ENCODE measurements at regions not wholly inside any gene's neighbourhood (a gene's known extent, or its start where the extent isn't known, plus 50 kb on each side); places are given as distances from the start of the nearest gene placed in this dataset.
"Not testable (repeated sequence)": the region's sequence is repeated elsewhere in the genome, so short reads cannot be mapped to it uniquely, and the experiment has no call there.

GRCh38 chr4:159867673-159868072, 764.8 kb downstream of the RAPGEF2 start:
- intact Hi-C loops (cut with DNase I) = no loop called here

GRCh38 chr4:159868936-159869335, 766.1 kb downstream of the RAPGEF2 start:
- DNase-seq (ENCODE audit: low spot score); intact Hi-C loops (cut with DNase I): not testable (repeated sequence)

More at GRCh38 chr4:159867673-159868072, 764.8 kb downstream of the RAPGEF2 start:
- DNase-seq (ENCODE audit: low spot score) = no peak

GRCh38 chr4:159871141-159871540, 768.3 kb downstream of the RAPGEF2 start:
- intact Hi-C loops (cut with DNase I) = no loop called here
- DNase-seq (ENCODE audit: low spot score) = no peak

- intact Hi-C loops (cut with DNase I) = no loop called here
- DNase-seq (ENCODE audit: low spot score) = no peak
Measured at GRCh38 chr4:159881158-159881557, 778.3 kb downstream of the RAPGEF2 start.

GRCh38 chr4:159884989-159885388, 782.1 kb downstream of the RAPGEF2 start:
- DNase-seq (ENCODE audit: low spot score) = no peak
- intact Hi-C loops (cut with DNase I) = no loop called here

GRCh38 chr4:159899596-159899995, 796.7 kb downstream of the RAPGEF2 start:
- intact Hi-C loops (cut with DNase I) = no loop called here
- DNase-seq (ENCODE audit: low spot score) = no peak

GRCh38 chr4:159900562-159900961, 797.7 kb downstream of the RAPGEF2 start:
- DNase-seq (ENCODE audit: low spot score) = no peak
- intact Hi-C loops (cut with DNase I) = no loop called here

- intact Hi-C loops (cut with DNase I) = no loop called here
- no peak for DNase-seq (ENCODE audit: low spot score)
Measured at GRCh38 chr4:159902648-159903047, 799.8 kb downstream of the RAPGEF2 start.

- intact Hi-C loops (cut with DNase I) = no loop called here
Measured at GRCh38 chr4:159904906-159905305, 802.0 kb downstream of the RAPGEF2 start.

GRCh38 chr4:159906051-159906450, 803.2 kb downstream of the RAPGEF2 start:
- intact Hi-C loops (cut with DNase I) = no loop called here

More at GRCh38 chr4:159904906-159905305, 802.0 kb downstream of the RAPGEF2 start:
- no peak for DNase-seq (ENCODE audit: low spot score)

GRCh38 chr4:159906517-159906916, 803.6 kb downstream of the RAPGEF2 start:
- intact Hi-C loops (cut with DNase I) = no loop called here
- DNase-seq (ENCODE audit: low spot score) = no peak

More at GRCh38 chr4:159906051-159906450, 803.2 kb downstream of the RAPGEF2 start:
- DNase-seq (ENCODE audit: low spot score) = no peak

GRCh38 chr4:159910721-159911120, 807.8 kb downstream of the RAPGEF2 start:
- no peak for DNase-seq (ENCODE audit: low spot score)
- intact Hi-C loops (cut with DNase I) = no loop called here

GRCh38 chr4:159922119-159922518, 819.2 kb downstream of the RAPGEF2 start:
- no peak for DNase-seq (ENCODE audit: low spot score)
- intact Hi-C loops (cut with DNase I) = no loop called here

- no peak for DNase-seq (ENCODE audit: low spot score)
- intact Hi-C loops (cut with DNase I) = no loop called here
Measured at GRCh38 chr4:159925770-159926169, 822.9 kb downstream of the RAPGEF2 start.

- intact Hi-C loops (cut with DNase I) = no loop called here
- no peak for DNase-seq (ENCODE audit: low spot score)
Measured at GRCh38 chr4:159926871-159927270, 824.0 kb downstream of the RAPGEF2 start.

- DNase-seq (ENCODE audit: low spot score) = no peak
- intact Hi-C loops (cut with DNase I) = no loop called here
Measured at GRCh38 chr4:159927781-159928180, 824.9 kb downstream of the RAPGEF2 start.

GRCh38 chr4:159934602-159935001, 831.7 kb downstream of the RAPGEF2 start:
- intact Hi-C loops (cut with DNase I) = not testable (repeated sequence)

GRCh38 chr4:159937595-159937994, 834.7 kb downstream of the RAPGEF2 start:
- DNase-seq (ENCODE audit: low spot score) = no peak
- intact Hi-C loops (cut with DNase I) = no loop called here

More at GRCh38 chr4:159934602-159935001, 831.7 kb downstream of the RAPGEF2 start:
- not testable (repeated sequence) for DNase-seq (ENCODE audit: low spot score)

GRCh38 chr4:159939681-159940080, 836.8 kb downstream of the RAPGEF2 start:
- DNase-seq (ENCODE audit: low spot score); intact Hi-C loops (cut with DNase I): not testable (repeated sequence)

- intact Hi-C loops (cut with DNase I) = no loop called here
- DNase-seq (ENCODE audit: low spot score) = no peak
Measured at GRCh38 chr4:159941076-159941475, 838.2 kb downstream of the RAPGEF2 start.

- DNase-seq (ENCODE audit: low spot score) = no peak
- intact Hi-C loops (cut with DNase I) = no loop called here
Measured at GRCh38 chr4:159944477-159944876, 841.6 kb downstream of the RAPGEF2 start.

Data from posterior vena cava (tissue), 2 donors.